Esophagus squamous epithelium (tissue), 5 donors: ENCODE measurements at regions not wholly inside any gene's neighbourhood (a gene's known extent, or its start where the extent isn't known, plus 50 kb on each side); places are given as distances from the start of the nearest gene placed in this dataset.

Experiments used
- DNase-seq: peaks from one replicate; lab custom pipeline; 2025; lab: John Stamatoyannopoulos, UW
- H3K27ac ChIP-seq, 4 donors: fragments of 200-600 bp; sonication (generic); one replicate each; pipeline ENCODE4 v1.5.1; 2016 to 2019; ENCODE audit warnings: mild to moderate bottlenecking in 1 of 4
- H3K27me3 ChIP-seq, 4 donors: fragments of 200-600 bp; sonication (generic); 1 replicate in 3 of 4; 2 replicates in 1 of 4; pipeline versions ENCODE4 v1.5.1 to v1.6.0; 2017 to 2021; ENCODE audit warnings: antibody characterized with exemption in 1 of 4
- H3K36me3 ChIP-seq, 3 donors: fragments of 200-600 bp; sonication (generic); one replicate each; pipeline ENCODE4 v1.5.1; 2016 to 2019
- H3K4me1 ChIP-seq, 3 donors: fragments of 200-600 bp; sonication (generic); one replicate each; pipeline ENCODE4 v1.5.1; 2017 to 2019
- H3K4me3 ChIP-seq, 4 donors: fragments of 200-600 bp; sonication (generic); 1 replicate in 3 of 4; 2 replicates in 1 of 4; pipeline ENCODE4 v1.5.1; 2016 to 2019; ENCODE audit warnings: mild to moderate bottlenecking in 2 of 4, moderate library complexity in 1 of 4
- H3K9me3 ChIP-seq, 3 donors: fragments of 200-600 bp; sonication (generic); one replicate each; pipeline ENCODE4 v1.5.1; 2016 to 2019
- POLR2A ChIP-seq, 4 donors: fragments of 450-650 bp; IDR thresholded peaks; one replicate each; pipeline ENCODE4 v1.6.1; 2017; ENCODE audit warnings: antibody characterized with exemption in 4 of 4, mild to moderate bottlenecking in 4 of 4, moderate library complexity in 3 of 4
- WGBS, 2 donors: methylation state at CpG; one replicate each; pipeline ENCODE4 v1.1.5; 2018; 5-methylcytosine and 5-hydroxymethylcytosine counted together
- intact Hi-C: fragments of 100-400 bp; cut with DNase I; formaldehyde crosslinking; loops from one replicate; pipeline ENCODE4 v1.15.0; 2022
- TF ChIP-seq, protein P1 (sequence below), 6 experiments: fragments of 450-650 bp in 4 of 6; fragments of 200-600 bp in 2 of 6; sonication (generic) in 2 of 6; IDR thresholded peaks; one replicate each; pipeline ENCODE4 v1.5.1; 2016 to 2019; ENCODE audit warnings: antibody characterized with exemption in 6 of 6, mild to moderate bottlenecking in 4 of 6, moderate library complexity in 4 of 6
- donor health status: DM: yes; HTN: yes; CAD: no.

DNA sequence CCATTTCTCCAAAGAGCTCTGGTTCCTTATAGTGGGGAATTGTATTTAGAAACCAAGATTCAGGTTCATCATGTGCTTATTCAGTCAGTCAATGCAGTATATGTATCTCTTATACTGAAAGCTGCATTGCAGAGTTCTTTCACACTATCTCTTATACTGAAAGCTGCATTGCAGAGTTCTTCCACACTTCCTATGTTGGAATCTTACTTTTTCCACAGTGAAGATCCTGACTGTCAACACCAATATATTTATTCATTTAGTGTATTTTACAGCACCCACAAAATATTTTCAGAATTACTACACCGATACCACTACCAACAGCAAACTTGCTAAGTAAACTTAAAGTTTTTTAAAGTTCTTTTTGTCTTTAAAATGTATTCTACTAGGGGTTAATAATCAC lies 349.3 kb upstream of the MMS22L start:
- H3K27ac ChIP-seq = no peak overlapping the region
- H3K9me3 ChIP-seq = no peaks in the 10 kb centered on the region
- no peak overlapping the region for H3K4me3 ChIP-seq
- no peak for TF ChIP-seq POLR2A (IDR thresholded peaks at IDR 0.05)
- 86 to 92% methylated on average over 1 of the region's 1 CpG for whole genome bisulfite sequencing, 2 donors
- intact Hi-C loops = no loop called here
- H3K36me3 ChIP-seq = no peaks in the 10 kb centered on the region
- no peak for DNase-seq
- H3K27me3 ChIP-seq = no peaks in the 10 kb centered on the region
- H3K4me1 ChIP-seq = no peaks in the 10 kb centered on the region

- DNase-seq = no peak
- intact Hi-C loops = no loop called here
- Histone ChIP-seq H3K36me3 (no peaks in the 10 kb centered on the region), H3K4me1 (no peaks in the 10 kb centered on the region), H3K4me3 (no peak overlapping the region), H3K27ac (no peak overlapping the region), H3K9me3 (peaks cover 0 to 8% (median 0%) of the 10 kb centered on the region in 3 donors), H3K27me3 (no peaks in the 10 kb centered on the region)
- 74 to 89% methylated on average over 1 of the region's 1 CpG for WGBS, 2 donors
- TF ChIP-seq POLR2A (IDR thresholded peaks at IDR 0.05) = no peak
- TF ChIP-seq, protein P1, sequence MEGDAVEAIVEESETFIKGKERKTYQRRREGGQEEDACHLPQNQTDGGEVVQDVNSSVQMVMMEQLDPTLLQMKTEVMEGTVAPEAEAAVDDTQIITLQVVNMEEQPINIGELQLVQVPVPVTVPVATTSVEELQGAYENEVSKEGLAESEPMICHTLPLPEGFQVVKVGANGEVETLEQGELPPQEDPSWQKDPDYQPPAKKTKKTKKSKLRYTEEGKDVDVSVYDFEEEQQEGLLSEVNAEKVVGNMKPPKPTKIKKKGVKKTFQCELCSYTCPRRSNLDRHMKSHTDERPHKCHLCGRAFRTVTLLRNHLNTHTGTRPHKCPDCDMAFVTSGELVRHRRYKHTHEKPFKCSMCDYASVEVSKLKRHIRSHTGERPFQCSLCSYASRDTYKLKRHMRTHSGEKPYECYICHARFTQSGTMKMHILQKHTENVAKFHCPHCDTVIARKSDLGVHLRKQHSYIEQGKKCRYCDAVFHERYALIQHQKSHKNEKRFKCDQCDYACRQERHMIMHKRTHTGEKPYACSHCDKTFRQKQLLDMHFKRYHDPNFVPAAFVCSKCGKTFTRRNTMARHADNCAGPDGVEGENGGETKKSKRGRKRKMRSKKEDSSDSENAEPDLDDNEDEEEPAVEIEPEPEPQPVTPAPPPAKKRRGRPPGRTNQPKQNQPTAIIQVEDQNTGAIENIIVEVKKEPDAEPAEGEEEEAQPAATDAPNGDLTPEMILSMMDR (IDR thresholded peaks at IDR 0.05) = no peak
Measured at GRCh38 chr6:97639702-97640101, 356.7 kb upstream of the MMS22L start.

DNA sequence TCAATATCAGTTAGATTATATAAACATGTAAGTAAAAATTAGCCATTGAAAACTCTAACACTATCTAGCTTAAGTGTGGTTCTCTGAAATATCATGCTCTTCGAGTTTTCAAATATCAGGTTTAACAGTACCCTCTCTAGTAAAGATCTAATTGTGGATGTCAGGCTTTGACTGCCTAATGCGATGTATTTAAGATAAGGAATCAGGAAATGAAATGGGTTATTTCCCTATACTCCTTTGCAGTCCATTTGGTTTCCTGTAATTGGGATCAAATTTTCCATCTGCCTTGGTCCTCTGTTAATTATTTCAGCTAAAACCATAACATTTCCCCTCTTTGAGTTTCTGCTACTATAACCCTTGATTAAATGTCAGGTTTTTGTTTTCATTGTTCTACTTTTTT lies 361.3 kb upstream of the MMS22L start:
- Histone ChIP-seq H3K27me3 (no peaks in the 10 kb centered on the region), H3K36me3 (no peaks in the 10 kb centered on the region), H3K4me3 (no peak overlapping the region), H3K27ac (no peak overlapping the region), H3K4me1 (no peaks in the 10 kb centered on the region), H3K9me3 (peaks cover 0 to 8% (median 0%) of the 10 kb centered on the region in 3 donors)
- TF ChIP-seq, protein P1 (IDR thresholded peaks at IDR 0.05) = no peak
- TF ChIP-seq POLR2A (IDR thresholded peaks at IDR 0.05) = no peak
- WGBS, 2 donors = 66 to 75% methylated on average over 2 of the region's 2 CpGs
- no peak for DNase-seq
- intact Hi-C loops = no loop called here

DNA sequence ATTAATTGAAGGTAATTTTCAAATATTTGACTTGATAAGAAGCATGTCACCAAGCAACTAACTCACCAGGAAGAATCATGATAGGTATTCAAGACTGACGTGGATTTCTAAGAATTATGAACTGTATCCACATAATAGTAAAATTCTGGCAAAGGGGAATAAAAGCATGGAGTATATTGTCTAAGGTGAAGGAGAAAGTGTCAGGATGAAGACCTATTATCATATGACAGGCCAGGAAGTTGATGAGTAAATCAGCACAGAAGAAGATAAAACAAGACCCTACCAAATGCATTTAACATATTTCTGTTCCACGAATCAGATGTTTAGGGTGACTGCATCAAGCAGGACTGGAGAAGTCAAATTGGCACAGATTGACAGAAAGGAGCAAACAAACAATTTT lies 362.7 kb upstream of the MMS22L start:
- Histone ChIP-seq H3K36me3 (no peaks in the 10 kb centered on the region), H3K9me3 (peaks cover 0 to under 1% (median under 1%) of the 10 kb centered on the region in 3 donors), H3K4me3 (no peak overlapping the region), H3K4me1 (no peaks in the 10 kb centered on the region), H3K27me3 (no peaks in the 10 kb centered on the region), H3K27ac (no peak overlapping the region)
- WGBS, 2 donors = 58 to 60% methylated on average over 2 of the region's 2 CpGs
- TF ChIP-seq POLR2A (IDR thresholded peaks at IDR 0.05) = no peak
- TF ChIP-seq, protein P1 (IDR thresholded peaks at IDR 0.05) = no peak
- intact Hi-C loops = no loop called here
- no peak for DNase-seq

DNA sequence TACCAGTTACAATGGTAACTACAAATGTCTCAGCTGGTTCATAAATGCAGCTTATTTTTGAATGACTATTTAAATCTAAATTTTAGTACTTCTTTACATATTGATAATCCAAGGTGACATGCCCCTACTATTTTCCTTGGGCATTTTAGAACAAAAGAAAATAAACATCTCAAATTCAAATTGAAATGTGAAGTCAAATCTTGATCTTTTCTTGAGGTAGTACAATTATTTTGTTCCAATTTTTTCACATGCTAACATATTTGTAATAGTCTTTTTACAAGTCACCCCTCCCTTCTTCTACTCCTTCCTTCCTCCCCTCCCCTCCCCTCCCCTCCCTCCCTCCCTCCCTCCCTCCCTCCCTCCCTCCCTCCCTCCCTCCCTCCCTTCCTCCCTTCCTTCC lies 370.1 kb upstream of the MMS22L start:
- Histone ChIP-seq H3K4me3 (no peak overlapping the region), H3K4me1 (no peaks in the 10 kb centered on the region), H3K27me3 (no peaks in the 10 kb centered on the region), H3K27ac (no peak overlapping the region), H3K9me3 (peaks cover 0 to 5% (median 0%) of the 10 kb centered on the region in 3 donors), H3K36me3 (no peaks in the 10 kb centered on the region)
- TF ChIP-seq, protein P1 (IDR thresholded peaks at IDR 0.05) = no peak
- no peak for TF ChIP-seq POLR2A (IDR thresholded peaks at IDR 0.05)
- intact Hi-C loops = no loop called here
- DNase-seq = no peak

DNA sequence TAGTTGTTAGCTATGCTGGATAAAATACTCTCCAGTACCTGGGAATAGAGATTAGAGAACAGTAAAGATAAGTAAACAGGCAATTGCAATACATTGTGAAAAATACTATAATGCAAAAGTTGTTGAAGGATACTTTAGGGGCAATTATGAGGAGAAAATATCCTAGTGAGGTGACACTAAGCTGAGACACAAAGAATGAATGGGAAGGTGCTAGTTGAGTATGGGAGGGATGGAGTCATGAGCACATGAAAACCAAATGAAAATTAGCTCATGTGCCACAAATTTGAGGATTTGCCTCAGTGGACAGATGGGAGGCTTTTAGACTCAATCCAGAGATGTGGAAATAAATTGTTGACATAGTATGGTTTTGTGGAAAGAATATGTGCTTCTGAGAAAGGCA lies 370.5 kb upstream of the MMS22L start:
- TF ChIP-seq POLR2A (IDR thresholded peaks at IDR 0.05) = no peak
- TF ChIP-seq, protein P1 (IDR thresholded peaks at IDR 0.05) = no peak
- no peak overlapping the region for H3K27ac ChIP-seq
- intact Hi-C loops = no loop called here
- DNase-seq = no peak
- no peaks in the 10 kb centered on the region for H3K36me3 ChIP-seq
- H3K9me3 ChIP-seq = peaks cover 0 to 5% (median 0%) of the 10 kb centered on the region in 3 donors
- H3K4me1 ChIP-seq = no peaks in the 10 kb centered on the region
- H3K27me3 ChIP-seq = no peaks in the 10 kb centered on the region
- H3K4me3 ChIP-seq = no peak overlapping the region
